ENCODE measurements at regions not wholly inside any gene's neighbourhood (a gene's known extent, or its start where the extent isn't known, plus 50 kb on each side); places are given as distances from the start of the nearest gene placed in this dataset.

DNA sequence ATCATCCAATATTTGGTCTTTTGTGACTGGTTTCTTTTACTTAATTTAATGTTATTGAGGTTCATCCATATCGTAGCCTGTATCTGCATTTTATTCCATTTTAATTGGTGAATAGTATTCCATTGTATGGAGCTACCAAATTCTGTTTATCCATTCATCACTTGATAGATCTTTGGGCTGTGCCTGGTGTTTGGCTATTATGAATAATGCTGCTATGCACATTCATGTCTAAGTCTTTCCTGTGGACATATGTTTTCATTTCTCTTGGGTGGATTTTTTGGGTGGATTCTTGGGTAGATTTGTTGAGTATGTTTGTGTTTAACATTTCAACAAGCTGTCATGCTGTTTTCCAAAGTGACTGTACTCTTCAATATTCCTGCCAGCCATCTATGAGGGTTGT, 52.5 kb upstream of the NEDD4L start:
- DNase-seq, result no peak

DNA sequence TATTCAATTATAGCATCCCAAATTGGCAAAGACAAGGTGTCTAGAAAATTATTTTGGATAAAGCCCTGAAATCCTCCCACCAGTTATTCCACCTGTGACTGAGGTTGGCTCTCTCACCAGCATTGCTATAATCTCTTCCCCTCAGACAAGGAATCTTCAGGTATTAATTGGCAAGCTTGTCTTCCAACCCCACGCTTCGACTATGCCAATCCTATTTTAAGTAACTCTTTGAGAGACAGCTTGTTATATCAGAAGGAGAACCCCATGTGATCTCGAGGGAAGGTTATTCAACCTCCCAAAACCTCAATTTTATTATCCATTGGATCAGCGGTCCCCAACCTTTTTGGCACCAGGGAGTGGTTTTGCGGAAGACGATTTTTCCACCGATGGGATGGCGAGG, 54.5 kb upstream of the NEDD4L start:
- no peak for DNase-seq

DNA sequence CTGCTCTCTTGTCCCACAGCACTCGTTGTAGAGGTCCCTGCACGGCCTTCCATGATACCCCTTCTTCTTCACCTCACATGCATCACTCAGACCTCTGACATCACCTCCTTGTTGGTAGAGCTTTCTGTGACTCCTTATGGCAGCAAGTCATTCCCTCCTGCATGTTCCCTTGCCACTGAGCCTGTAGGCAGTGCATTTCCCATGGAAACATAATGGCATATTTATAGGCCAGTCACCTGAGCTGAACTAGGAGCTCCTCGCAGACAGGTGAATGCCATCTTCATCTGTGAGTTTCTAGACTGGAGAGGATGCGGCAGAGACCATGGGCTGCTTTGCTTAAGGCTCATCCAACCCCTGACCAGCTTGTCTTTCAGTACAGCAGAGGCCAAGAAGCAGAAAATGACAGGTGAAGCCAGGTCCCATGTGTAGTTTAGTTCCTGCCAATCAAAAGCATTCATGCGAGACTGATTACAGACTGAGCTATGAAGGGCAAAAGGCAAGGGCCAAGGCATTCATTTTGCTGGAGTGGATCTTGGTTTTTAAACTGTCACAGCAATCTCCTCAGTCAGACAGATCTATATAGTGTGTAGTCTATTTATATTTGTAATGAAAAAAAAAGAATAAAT, 59.4 kb upstream of the NEDD4L start:
- no peak for DNase-seq

DNA sequence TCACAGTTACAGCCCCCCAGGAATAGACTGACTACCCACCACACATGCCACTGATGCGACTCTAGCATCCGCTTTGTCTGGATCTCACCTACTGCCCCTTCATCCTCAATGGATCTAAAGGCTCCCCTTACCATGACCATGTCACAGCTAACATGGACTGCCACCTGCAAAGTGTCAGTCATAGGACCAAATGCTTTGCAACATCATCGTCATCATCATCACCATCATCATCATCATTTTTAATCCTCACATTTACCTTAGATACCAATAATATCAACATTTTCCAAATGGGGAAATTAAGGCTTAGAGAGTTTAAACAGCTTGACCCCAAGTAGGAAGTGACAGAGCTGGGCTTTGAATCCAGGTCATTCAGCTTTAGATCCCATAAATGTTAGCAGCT, 60.1 kb upstream of the NEDD4L start:
- no peak for DNase-seq

DNA sequence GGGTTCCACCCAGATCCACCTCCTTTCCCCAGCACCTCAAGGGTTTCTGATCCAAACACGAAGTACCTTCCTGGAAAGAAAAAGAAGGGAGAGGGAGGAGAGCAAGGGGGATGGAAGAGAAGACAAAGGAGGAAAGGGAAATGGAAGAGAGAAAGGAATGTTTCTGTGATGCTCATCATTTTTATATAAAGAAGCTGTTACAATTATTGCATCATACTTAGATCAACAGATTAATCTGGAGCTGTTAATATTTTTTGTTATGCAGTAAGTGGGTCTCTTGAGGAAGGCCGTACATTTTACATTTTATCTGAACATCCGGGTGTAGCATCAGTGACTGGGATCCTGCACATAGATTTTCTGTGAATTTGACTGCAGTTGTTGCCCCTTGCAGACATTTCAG, 60.6 kb upstream of the NEDD4L start:
- DNase-seq, result no peak

DNA sequence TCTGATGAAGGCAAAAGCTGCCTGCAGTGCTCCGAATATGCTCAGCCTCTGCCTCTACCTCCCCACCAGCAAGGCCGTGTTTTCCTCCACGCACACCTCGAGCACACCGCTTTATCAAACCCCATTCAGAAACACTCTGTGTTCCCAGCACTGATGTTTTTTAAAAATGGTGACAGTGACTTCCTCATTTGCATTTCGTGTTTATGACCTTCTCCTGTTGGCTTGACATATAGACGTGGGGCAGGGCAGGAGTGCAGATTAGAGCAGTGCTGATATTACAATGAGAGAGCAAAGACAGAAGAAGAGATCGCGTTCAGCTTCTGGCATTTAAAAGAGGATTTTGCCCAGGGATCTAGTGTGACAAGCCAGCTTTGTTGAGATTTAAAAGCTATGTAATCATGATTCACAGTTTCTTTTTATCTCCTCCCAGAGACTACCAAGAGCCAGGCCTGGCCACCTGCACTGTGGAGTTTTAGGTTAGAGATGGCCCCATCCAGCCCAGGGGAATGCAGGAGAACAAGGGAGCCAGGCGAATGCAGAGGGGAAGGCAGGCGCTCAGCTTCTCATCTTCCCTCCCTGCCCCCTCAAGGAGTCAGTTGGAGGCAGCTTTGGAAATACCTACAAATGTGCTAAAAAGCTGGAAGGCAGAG, 61.5 kb upstream of the NEDD4L start:
- no peak for DNase-seq

DNA sequence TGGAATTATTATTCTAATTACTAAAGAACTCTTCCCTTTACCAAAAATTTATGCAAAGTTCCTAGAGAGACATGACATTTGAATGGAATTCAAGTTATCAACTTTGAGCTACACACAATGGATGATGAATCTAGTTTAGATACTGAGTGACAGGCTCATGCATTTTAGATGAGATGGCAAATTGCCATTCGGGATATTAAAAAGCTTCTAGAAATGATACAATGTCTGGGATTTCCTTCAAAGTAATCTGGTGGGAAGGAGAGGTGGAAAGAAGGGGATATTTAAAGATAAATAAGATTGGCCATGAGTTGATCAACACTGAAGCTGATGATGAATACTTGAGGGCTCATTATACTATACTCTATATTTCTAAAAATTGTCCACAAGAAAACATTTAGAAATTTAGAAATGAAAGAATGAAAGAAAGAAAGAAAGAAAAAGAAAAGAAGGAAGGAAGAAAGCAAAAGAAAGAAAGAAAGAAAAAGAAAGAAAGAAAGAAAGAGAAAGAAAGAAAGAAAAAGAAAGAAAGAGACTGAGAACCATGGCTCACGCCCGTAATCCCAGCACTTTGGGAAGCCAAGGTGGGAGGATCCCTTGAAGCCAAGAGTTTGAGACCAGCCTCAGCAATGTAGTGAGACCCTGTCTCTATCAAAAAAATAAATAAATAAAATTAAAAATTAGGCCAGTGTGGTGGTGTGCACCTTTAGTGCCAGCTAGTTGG, 62.6 kb upstream of the NEDD4L start:
- no peak for DNase-seq

DNA sequence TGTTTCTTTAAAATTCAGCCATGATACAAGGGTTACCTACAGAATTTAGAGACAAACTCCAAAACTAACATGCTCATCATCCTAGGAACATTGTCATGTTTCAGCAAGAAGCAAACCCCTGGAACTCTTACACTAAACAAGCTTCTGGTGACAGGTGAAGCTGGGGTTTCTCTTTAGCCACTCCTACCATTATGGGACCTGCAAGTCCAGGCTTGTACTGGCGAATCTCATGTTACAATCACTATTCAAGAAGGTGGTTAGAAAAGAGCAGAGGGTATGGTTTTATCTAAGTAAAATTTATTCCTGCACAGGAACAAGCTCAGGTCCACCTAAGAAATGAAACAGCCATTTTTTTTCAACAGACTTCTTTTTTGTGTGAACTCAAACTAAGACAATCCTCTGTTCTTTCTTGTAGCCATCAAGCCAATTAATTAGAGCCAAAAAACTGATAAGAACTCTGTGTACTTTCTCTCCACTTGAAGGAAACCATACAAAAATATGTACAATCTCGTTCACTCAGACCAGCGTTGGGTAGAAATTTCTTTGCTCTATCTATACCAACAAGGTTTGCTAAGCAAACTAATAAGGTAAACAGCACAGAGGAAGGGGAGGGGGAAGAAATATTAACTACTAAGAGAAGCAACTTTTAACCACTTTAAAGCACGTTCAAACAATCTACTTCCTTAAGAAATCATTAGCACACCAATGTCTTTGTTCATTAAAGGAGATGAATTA, 63.3 kb upstream of the NEDD4L start:
- DNase-seq, result no peak

DNA sequence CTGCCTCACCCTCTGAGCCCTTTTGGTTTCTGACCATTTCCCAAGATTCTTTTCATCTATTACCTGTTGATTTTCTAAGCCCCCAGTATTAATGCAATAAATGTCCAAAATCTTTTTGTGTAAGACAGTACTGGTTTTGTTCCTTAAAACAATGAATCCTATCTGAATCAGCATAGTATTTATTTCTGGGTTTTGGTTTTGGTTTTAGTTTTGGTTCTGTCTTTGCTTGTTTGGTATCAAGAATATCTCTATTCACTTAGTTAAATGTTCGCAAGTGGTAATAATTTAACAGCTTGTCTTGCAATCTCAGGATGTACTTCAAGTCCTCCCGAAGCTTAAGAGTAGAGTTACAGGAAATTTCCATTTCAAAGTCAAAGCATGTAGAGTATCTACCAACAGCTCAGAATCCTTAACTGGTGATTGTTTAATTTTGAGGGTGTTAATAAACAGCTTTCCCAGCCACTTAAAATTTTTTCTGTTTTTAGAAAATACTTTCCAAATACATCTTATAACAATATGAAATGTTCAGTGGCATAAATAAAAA, 67.7 kb upstream of the NEDD4L start:
- DNase-seq, result no peak

DNA sequence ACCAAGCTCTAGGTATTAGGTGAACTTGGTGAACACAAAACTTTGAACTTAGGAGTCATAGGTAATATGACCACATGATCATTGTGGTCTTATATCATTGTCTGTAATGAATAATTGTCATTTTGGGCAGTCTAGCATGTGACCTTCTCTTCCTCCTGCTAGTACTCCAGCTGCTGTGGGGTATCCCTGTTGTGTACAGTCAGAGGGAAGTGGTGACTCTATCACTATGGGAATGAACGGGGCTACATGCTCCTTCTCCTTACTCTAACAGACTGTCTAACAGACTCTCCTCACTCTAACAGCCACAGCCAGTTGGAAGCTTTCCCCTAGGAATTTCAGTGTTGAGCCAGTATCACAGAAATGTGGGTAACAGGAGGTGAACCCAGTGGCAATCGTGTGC, 68.2 kb upstream of the NEDD4L start:
- no peak for DNase-seq

DNA sequence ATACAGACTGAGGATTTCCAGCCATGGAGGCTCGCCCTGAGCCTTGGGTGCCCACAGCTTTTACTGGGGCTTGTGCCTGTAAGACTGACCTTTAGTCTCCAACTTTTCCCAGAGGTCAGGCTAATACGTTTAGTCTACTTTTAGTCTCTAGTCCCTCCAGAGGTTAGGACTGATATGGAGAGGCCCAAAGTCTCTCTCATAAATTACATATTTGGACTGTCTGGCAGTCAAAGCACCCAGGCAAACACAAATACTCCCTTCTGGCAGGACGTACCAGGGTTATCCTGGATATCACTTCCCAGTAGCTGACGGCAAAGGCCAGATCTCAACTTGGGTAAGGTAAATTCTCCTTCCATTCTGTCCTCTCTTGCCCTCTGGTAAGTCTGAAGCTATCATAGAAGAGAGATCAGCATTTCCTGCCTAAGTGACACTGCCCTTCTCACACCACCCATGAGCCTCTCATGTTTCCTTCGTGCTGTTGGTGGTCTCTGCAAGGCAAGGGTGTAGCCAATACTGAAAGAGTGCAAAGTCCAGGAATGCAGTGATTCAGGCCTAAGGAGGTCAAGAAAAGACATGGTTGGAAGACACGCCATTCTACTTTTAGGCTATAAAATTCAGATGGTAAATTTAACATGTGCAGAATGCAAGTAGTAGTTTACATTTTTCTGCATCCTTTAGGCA, 69.3 kb upstream of the NEDD4L start:
- DNase-seq, result no peak

DNA sequence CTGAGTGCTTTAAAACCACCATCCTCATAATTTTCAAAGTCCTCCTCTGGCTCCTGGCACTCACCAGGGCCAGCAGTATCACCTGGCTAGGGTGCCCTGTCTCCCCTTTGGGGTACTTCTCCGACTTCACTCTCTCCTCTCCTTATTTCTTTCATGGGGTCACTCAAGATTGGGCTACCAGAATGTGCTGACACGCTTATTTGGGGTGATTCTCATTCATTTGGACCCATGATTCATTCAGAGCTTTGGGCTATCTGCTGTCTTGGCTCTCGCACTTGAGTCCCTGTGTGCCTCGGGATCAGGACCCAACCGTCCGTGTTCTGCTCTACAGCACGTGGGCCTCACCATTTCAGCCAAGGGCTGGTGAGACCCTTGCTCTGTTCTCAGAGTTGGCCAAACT, 70.1 kb upstream of the NEDD4L start:
- no peak for DNase-seq

DNA sequence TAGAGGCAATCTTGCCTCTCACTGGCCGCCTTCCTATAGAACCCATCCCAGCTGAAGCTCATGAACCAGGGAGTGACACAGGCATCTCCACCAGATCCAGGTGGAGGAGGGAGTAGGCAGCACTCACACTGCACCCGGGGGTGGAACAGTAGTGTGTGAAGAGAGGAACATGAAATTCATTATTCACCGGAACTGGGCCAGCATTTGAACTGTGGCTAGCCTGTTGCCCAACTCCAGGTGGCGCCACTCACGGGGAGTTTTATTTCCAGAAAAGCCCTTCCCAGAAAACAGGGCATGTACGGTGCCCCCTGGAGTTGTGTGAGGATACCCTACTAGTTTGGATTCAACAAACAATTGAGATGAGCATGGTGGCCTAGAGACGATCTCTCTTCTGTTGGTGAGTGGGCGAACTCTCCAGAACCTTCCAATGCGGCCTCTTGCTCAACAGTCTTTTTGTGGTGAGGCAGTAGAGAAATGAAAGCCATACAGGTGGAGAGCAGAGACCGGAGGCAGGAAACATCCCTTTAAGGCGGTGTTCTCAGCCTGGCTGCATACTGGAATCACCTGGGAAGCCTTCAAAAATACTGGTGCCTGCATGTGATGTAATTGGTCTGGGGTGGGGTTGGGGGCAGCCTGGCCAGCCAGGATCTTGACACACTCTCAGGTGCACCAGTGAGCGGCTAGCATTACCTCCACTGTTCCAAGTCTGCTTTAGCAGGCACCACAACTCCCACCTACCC, 73.5 kb upstream of the NEDD4L start:
- no peak for DNase-seq

DNA sequence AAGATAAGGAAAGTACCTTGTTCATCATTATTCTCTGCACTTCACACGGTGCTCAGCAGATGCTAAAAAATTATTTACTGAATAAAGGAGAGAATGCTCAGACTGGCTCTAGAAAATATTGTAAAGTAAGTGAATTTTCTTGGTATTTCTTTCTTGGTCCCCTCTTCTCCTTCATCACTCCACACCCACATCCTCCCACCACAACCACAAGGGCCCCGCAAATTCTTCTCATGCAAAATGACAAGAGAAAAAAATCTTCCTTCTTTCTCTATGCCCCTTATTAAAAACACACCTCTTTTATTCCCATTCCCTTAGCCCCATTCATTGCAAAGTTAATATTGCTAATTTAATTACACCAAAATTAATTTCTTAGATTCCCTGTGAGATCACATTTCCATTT, 74.2 kb upstream of the NEDD4L start:
- DNase-seq, result no peak

DNA sequence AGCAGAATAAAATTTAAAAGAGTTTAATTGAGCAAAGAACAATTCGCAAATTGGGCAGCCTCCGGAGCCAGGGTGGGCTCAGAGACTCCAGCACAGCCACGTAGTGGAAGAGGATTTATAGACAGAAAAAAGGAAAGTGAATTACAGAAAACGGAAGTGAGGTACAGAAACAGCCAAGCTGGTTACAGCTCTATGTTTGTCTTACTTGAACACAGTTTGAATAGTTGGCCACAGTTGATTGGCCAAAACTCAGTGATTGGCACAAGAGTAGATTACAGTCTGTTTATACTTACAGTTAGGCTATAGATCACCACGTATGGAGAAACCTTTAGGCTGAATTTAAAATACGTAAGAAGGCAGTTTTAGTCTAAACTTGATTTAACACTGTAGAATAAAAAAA, 78.8 kb upstream of the NEDD4L start:
- no peak for DNase-seq

DNA sequence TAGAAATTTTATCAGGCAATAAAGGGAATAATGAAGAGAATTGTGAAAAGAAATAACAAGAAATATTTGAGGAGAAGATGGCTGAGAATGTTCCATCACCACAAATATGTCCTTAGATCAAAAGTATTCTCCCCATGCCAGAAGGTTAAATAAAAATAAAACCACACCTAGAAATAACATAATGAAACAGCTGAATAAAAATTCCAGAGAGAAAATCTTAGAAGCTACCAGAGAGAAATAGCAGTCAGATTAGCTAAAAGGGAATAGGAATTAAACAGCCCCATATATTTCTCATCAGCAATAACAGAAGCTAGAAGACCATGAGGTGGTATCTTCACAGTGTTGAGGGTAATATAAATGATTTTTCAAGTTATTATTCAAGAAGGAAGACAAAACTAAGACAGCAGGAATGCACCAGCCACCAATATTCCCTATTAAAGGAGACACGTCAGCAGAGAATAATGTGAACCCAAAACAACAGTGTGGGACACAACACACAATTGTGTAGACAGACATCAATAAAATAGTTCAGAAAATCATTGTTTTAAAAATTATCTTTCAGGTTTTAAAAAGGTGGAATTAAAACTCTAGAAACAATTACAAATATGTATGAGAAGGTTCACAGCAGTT, 82.0 kb upstream of the NEDD4L start:
- no peak for DNase-seq

DNA sequence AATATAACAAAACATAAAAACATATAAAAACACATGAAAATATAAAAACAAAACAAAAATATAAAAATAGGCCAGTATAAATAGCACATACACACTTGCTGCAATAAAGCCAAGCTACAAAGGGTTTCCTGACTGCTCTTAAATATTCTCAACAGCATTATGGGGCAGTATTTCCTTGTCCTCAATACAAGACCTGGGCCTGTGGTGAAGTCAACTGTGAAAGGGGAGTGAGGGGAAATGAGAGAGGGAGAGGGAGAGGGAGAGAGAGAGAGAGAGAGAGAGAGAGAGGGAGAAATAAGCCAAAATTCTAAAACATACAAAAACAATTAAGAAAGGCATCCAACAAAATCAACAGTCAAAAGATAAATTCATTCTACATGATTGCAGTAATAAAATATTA, 82.6 kb upstream of the NEDD4L start:
- DNase-seq, result no peak

DNA sequence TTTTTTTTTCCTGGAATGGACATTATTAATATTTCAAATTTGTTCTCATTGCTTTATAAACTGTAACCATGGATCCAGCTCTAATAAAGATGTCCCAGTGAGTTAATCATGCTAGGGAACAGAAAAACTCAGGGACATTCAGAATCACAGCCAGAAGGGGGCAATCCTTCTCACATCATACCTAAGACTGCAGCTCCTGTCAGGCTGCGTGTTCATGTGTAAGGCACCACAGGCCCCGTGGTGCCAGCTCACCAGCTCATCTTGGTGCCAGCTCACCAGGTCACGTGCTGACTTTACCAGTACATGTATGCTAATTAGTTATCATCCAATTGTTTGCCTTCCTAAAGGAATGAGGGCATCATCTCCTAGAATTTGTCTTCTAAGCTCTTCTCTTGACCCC, 84.7 kb upstream of the NEDD4L start:
- no peak for DNase-seq

DNA sequence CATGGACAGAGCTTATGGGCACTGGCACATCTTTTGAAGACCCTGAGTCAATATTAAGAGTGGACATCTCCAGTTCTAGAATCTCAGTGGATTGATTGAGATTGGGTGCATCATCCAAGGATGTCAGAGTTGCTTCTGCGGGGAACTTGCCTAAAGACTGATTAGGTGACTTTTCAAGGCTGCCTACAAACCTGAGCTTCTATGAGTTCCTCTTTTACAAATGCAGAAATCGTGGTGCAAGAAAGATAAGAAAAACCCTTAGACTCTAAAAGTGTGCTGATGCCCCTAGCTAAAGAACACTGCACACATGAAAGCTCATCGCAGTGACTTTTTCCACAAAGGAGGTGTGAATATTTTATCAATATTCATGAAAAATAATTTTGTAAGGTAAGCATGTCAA, 86.8 kb upstream of the NEDD4L start:
- DNase-seq, result no peak

DNA sequence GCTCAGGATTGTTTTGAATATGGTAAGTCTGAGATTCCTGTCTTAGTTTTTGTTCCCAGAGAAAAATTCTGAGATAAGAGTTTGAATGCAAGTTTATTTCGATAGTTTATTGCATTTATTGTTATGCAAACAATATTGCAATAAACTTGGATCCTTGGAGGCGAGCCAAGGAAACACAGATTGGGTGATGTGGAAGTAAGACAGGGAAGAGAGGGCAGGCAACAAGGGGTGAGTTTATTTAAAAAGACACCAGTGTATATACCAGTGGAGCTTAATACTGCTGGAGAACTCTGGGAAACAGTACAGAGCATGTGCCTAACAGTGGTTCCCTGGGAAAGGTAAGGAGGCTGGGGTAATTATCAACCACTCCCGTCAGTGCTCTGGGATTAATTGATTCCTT, 87.5 kb upstream of the NEDD4L start:
- no peak for DNase-seq

DNA sequence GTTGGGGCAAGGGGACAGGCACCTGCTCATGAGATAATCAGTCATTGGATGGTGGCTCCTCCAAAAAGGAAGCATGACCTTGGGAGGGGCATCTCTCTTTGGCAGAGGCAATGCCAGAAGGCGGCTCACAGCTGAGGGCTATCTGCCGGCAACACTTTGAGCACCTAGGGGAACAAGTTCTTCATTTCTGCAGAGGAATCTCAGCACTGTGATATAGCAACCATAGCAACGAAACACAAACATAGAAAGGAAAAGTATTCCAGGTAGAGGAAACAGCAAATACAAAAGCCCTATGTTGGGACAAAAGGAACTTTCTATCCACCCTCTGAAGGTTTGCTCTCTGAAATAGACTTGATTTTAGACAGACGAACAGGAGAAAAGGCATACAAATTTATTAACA, 89.1 kb upstream of the NEDD4L start:
- DNase-seq, result no peak

DNA sequence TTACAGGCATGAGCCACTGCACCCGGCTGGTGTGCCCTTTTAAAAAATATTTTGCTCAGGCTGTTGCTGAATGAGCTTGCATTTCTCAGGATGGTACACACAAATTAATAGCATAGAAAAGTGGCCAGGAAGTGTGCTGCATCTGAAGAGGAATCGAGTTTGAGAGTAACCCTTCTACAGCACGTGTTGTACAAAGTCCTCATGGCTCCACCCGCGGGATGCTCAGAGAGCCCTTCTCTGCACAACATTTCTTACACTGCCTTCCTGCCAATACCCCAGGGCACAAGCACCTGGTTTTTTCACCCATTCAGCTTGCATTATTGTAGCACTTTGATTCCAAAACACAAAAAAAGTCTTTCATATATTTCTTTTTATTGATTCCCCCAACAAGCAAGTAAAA, 90.1 kb upstream of the NEDD4L start:
- DNase-seq, result no peak
